Bronchial epithelial cell (primary cell): ENCODE measurements at regions not wholly inside any gene's neighbourhood (a gene's known extent, or its start where the extent isn't known, plus 50 kb on each side); places are given as distances from the start of the nearest gene placed in this dataset.

ENCODE experiments used
- DNase-seq: peaks from one replicate; pipeline ENCODE4 v3.0.0-alpha.2; 2010; ENCODE audit warnings: low read depth
- FAIRE-seq: peaks from 2 replicates; lab custom pipeline; 2011; peaks lifted over from hg19 to GRCh38; lab: Jason Lieb, UNC
- H3K27me3 ChIP-seq: 2 replicates; pipeline ENCODE4 v1.5.1; 2011; ENCODE audit warnings: low read length; ENCODE audit not compliant: control insufficient read depth, insufficient read depth
- H3K36me3 ChIP-seq: 2 replicates; pipeline ENCODE4 v1.5.1; 2011; ENCODE audit warnings: low read length; ENCODE audit not compliant: control insufficient read depth, insufficient read depth
- H3K4me3 ChIP-seq: 2 replicates; pipeline ENCODE4 v1.5.1; 2011; ENCODE audit warnings: mild to moderate bottlenecking, low read depth, low read length, control low read depth
- CTCF ChIP-seq: IDR thresholded peaks from 2 replicates; pipeline ENCODE4 v1.5.1; 2011; ENCODE audit warnings: mild to moderate bottlenecking, moderate library complexity, low read length, control low read depth, inconsistent platforms; ENCODE audit not compliant: insufficient read depth, severe bottlenecking

GRCh38 chr12:87254381-87255030 lies 774.7 kb downstream of the C12orf50 start:
- no peaks in the 10 kb centered on the region for H3K36me3 ChIP-seq
- DNase-seq (no peak), FAIRE-seq (no peak)
- no peak for TF ChIP-seq CTCF
- no peak overlapping the region for H3K4me3 ChIP-seq
- H3K27me3 ChIP-seq = no peaks in the 10 kb centered on the region

- Histone ChIP-seq H3K36me3 (no peaks in the 10 kb centered on the region), H3K27me3 (no peaks in the 10 kb centered on the region), H3K4me3 (no peak overlapping the region)
- no peak for FAIRE-seq
- DNase-seq = peak; percentile 51
- no peak for TF ChIP-seq CTCF
Observed at GRCh38 chr12:87253157-87253556, 776.0 kb downstream of the C12orf50 start.

- FAIRE-seq = no peak
- Histone ChIP-seq H3K36me3 (no peaks in the 10 kb centered on the region), H3K4me3 (no peak overlapping the region), H3K27me3 (no peaks in the 10 kb centered on the region)
- DNase-seq = no peak
- TF ChIP-seq CTCF = no peak
Observed at GRCh38 chr12:87246726-87247125, 782.5 kb downstream of the C12orf50 start.

GRCh38 chr12:87238466-87238865 lies 790.7 kb downstream of the C12orf50 start:
- Histone ChIP-seq H3K27me3 (no peaks in the 10 kb centered on the region), H3K4me3 (no peak overlapping the region), H3K36me3 (no peaks in the 10 kb centered on the region)
- DNase-seq = no peak
- TF ChIP-seq CTCF = no peak
- FAIRE-seq = no peak

- FAIRE-seq (no peak), DNase-seq (peak; percentile 80)
- no peak for TF ChIP-seq CTCF
- no peak overlapping the region for H3K4me3 ChIP-seq
- no peaks in the 10 kb centered on the region for H3K36me3 ChIP-seq
- H3K27me3 ChIP-seq = no peaks in the 10 kb centered on the region
Observed at GRCh38 chr12:87234898-87235297, 794.3 kb downstream of the C12orf50 start.

GRCh38 chr12:87233671-87234070 lies 795.5 kb downstream of the C12orf50 start:
- FAIRE-seq (no peak), DNase-seq (no peak)
- Histone ChIP-seq H3K27me3 (no peaks in the 10 kb centered on the region), H3K36me3 (no peaks in the 10 kb centered on the region), H3K4me3 (no peak overlapping the region)
- no peak for TF ChIP-seq CTCF
